GM21737 (cell line): ENCODE measurements at regions not wholly inside any gene's neighbourhood (a gene's known extent, or its start where the extent isn't known, plus 50 kb on each side); places are given as distances from the start of the nearest gene placed in this dataset.
A peak's percentile ranks its signal among the peaks of the same experiment; 100 is the strongest.

Experiments used
- ATAC-seq: cut with Tn5 transposase; IDR thresholded peaks from one replicate; pipeline ENCODE4 v1.9.1; 2021; ENCODE audit warnings: mild to moderate bottlenecking, moderate library complexity; ENCODE audit not compliant: unreplicated experiment

DNA sequence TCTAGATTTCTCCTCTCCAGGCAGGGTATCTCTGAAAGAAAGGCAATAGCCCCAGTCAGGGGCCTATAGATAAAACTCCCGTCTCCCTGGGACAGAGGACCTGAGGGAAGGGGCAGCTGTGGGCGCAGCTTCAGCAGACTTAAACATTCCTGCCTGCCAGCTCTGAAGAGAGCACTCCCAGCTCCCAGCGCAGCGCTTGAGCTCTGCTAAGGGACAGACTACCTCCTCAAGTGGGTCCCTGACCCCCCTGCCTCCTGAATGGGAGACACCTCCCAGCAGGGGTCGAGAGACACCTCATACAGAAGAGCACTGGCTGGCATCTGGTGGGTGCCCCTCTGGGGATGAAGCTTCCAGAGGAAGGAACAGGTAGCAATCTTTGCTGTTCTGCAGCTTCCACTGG, 556.9 kb downstream of the EPM2A start:
- no peak for ATAC-seq

GRCh38 chr6:145187491-145188206, 547.7 kb downstream of the EPM2A start:
- ATAC-seq, result no peak

GRCh38 chr6:145189836-145190235, 545.5 kb downstream of the EPM2A start:
- ATAC-seq, result no peak

DNA sequence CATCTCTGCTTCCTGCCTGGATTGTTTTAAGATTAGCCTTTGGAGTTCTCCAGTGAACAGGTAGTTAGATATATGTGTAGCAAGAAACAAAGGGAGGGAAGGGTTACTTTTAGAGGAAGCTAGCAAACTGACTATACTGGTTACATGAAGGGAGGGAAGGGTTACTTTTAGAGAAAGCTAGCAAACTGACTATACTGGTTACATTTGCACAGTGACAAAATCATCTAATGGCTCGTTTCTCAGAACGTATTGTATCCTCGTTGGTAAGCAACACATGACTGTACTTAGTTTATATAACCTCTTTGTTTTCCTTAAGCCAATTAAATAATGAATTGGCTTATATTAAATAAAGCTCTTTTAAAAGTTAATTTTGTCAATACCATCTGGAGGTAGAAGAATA, 540.9 kb downstream of the EPM2A start:
- no peak for ATAC-seq

DNA sequence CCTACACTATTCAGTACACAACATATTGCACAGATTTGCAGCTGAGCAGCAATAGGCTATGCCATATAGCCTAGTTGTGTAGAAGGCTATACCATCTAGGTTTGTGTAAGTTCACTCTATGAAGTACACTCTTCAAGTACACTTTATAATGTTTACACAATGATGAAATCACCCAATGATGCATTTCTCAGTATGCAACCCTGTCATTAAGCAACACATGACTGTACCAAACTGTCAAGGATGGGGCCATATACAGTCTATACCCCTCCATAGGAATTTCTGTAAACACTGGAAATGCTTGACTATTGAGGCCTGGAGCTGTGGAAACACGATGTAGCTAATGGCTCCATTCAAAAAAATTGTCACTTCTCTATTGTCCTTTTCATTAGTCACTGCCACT, 535.4 kb downstream of the EPM2A start:
- no peak for ATAC-seq

DNA sequence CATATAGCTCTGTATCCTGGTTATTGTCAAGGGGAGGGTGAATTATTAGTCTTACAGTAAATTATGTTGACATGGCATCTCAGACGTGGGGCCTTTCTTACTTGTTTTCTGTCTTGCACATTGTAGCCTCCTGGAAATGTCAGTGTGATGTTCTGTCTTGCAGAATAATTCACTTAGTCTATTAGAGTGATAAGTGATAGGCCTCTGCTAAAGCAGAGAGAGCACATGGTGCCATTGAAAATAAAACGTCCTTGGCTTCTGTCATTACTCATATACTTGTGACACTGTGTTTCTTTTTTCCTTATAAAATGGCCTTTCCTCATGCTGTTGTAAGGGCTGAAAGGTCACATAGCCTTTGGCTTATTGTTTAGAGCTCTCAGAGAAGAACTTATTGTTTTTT, 531.0 kb downstream of the EPM2A start:
- ATAC-seq, result no peak

DNA sequence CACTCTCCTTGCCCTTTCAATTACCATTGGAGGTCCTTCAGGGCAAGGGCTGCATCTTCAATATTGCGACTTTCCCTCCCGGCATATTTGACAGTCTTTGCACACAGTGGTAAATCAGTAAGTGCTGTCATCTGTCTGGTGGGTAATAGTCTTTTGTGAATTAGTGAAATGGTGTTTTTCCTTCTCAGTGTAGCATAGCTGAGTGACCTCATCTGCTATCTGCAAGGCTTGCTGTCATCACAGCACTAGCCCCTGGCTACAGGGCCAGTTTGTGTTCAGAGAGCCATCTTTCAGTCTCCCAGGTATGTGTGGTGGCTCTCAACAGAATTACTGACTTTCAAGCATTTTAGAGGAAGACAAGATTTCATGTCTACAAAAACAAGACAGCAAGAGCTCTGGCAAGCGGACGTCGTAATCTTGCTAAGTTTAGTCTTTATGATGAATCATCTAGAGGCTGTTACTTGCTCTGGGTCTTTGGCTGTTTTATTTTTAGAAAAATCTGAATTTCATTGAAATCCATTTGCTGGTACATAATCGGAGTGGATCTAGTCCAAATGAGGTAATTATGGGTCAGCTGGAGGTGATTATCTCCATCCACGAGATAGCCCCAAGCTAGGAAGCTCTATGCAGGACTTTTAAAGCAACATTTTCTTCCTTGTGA, 528.9 kb downstream of the EPM2A start:
- ATAC-seq, result no peak

DNA sequence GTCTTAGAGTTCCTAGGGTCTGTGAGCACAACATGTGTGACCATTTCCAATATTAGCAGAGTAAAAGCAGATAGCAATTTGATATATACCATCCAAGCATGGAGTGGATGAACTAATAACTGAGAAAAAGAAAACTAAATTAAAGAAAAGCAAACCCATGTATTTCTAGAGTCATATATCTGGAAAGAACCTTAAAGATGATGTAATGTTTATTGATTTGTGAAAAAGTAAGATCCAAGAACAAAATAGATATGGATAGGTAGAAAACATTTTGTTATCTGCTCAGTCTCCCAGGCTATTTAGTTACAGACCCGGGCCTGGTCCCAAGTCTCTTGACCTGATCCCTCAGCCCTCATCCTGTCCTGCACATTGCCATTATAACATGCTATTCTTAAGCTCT, 526.8 kb downstream of the EPM2A start:
- ATAC-seq, result no peak

DNA sequence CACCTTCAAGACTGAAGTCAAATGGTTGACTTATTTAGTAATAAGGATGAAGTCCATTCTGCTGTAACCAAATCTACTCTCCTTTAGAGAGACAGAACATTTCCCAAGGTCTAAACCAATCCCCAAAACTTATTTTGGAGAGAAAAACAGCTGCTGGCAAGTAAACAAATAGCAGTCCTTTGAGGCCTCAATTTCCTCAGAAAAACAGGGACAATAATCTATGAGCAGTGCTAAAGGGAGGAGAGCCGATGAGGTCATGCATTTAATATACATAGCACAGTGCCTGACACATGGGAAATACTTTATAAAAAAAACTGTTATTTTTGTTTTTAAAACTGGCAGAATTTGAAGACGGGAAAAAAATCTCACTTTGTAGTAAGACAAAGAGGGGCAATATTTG, 526.0 kb downstream of the EPM2A start:
- no peak for ATAC-seq

GRCh38 chr6:145212813-145213212, 522.5 kb downstream of the EPM2A start:
- peak; percentile 34 for ATAC-seq

DNA sequence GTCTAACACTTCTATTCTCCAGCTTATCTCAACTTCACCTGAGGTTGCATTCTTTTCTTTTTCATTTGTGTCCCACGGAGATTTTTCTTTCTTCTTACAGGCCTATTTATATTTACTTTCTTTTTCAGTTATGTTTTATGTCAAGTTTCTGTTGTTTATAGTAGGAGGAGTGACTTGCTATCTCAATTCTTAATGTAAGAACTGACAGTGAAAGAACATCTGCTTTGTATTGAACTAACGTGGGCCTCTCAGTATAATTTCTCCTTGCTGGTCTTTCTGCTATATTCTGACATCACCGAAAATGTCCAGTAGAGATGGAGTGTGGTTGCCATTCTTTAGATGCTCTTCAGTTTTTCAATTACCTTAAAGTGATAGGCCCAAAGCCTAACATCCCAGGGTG, 521.7 kb downstream of the EPM2A start:
- peak; percentile 87 for ATAC-seq

- ATAC-seq, result no peak
These were observed 520.8 kb downstream of the EPM2A start for GRCh38 chr6:145214570-145214969.

GRCh38 chr6:145224450-145224849, 510.9 kb downstream of the EPM2A start:
- ATAC-seq, result no peak

- ATAC-seq, result no peak
These were observed 509.8 kb downstream of the EPM2A start for GRCh38 chr6:145225500-145225899.

DNA sequence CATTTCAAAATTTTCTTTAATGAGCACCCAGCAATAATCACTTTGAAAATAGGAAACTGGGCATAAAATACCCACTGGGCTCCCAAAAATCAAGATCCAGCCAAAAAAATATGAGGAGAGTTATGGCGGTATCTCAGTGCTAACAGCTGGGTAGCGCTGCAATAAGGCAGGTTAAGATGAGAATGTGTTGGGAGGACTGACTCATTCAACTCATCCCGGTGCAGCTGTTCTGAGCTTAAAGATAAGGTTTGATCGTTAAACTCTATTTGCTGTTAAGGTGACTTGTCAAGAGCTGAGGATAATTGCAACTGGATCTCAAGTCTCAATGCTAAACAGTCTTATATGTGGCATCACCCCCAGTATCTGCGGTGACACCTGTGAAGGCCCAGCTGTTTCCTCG, 507.7 kb downstream of the EPM2A start:
- ATAC-seq, result no peak

- no peak for ATAC-seq
These were observed 506.2 kb downstream of the EPM2A start for GRCh38 chr6:145228962-145229582.

GRCh38 chr6:145233955-145234354, 501.4 kb downstream of the EPM2A start:
- ATAC-seq, result no peak

DNA sequence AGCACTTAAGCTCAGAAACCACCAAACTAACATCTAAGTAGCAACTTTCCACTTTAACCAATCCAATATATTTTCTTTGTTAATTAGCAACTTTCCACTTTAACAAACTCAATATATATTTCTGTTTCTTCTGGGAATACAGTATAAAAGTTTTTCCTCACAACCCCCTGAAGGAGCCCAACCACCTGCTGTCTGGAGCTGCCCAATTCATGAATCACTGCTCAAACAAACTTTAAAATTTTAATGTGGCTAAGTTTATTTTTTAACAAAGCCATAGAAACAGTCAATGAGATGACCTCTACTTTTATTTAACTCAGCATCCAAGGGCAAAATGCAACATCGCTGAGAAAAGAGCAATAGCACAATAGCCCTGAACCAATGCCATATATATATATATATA, 500.1 kb downstream of the EPM2A start:
- no peak for ATAC-seq

DNA sequence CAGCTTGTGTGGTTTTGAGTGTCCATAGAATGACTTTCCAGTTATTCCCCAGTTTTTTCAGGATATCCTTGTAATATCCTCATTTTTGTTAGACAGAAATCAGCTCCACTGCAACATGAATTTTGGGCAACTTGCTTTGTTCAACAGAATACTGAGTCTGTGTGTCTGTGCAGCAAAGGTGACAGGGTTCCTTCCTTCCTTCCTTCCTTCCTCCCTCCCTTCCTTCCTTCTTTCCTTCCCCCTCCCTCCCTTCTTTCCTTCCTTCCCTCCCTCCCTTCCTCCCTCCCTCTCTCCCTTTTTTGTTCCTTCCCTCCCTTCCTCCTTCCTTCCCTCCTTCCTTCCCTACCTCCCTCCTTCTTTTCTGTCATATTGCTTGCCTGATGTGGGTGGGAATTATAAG, 496.5 kb downstream of the EPM2A start:
- no peak for ATAC-seq

GRCh38 chr6:145241039-145241438, 494.3 kb downstream of the EPM2A start:
- ATAC-seq, result no peak

- no peak for ATAC-seq
These were observed 493.6 kb downstream of the EPM2A start for GRCh38 chr6:145241721-145242120.

GRCh38 chr6:145244349-145245100, 490.8 kb downstream of the EPM2A start:
- ATAC-seq, result no peak
